Right lobe of liver (tissue), 6 donors: ENCODE measurements at regions not wholly inside any gene's neighbourhood (a gene's known extent, or its start where the extent isn't known, plus 50 kb on each side); places are given as distances from the start of the nearest gene placed in this dataset.

ENCODE experiments used
- ATAC-seq, 4 donors: fragments of 200-7000 bp; cut with Tn5 transposase; one replicate each; pipeline ENCODE4 v1.9.1; 2020; ENCODE audit warnings: mild to moderate bottlenecking in 4 of 4, moderate library complexity in 4 of 4
- DNase-seq, 3 donors: peaks; one replicate each; pipeline ENCODE4 v3.0.0-alpha.2; 2020
- H3K27ac ChIP-seq, 3 donors: fragments of 200-600 bp; one replicate each; pipeline ENCODE4 v1.8.0; 2022
- H3K27me3 ChIP-seq, 2 donors: fragments of 200-600 bp; one replicate each; pipeline ENCODE4 v1.8.0; 2022
- H3K36me3 ChIP-seq, 4 donors: fragments of 200-600 bp; sonication (generic) in 1 of 4; one replicate each; pipeline versions ENCODE4 v1.5.1 to v1.8.0; 2017 to 2022; ENCODE audit warnings: control low read depth in 1 of 4
- H3K4me1 ChIP-seq, 4 donors: fragments of 200-600 bp; sonication (generic) in 1 of 4; one replicate each; pipeline versions ENCODE4 v1.5.1 to v1.8.0; 2017 to 2022; ENCODE audit warnings: control low read depth in 1 of 4
- H3K4me3 ChIP-seq, 3 donors: fragments of 200-600 bp; one replicate each; pipeline ENCODE4 v1.8.0; 2022
- H3K9me3 ChIP-seq, 4 donors: fragments of 200-600 bp; sonication (generic) in 1 of 4; one replicate each; pipeline versions ENCODE4 v1.5.1 to v1.8.0; 2017 to 2022; ENCODE audit warnings: control low read depth in 1 of 4
- POLR2A ChIP-seq: fragments of 450-650 bp; IDR thresholded peaks from one replicate; pipeline ENCODE4 v1.6.1; 2017; ENCODE audit warnings: antibody characterized with exemption, mild to moderate bottlenecking
- whole genome bisulfite sequencing: methylation state at CpG from one replicate; pipeline ENCODE4 v1.1.6; 2018; ENCODE audit warnings: low coverage, low lambda C conversion rate; ENCODE audit not compliant: insufficient coverage; ENCODE audit errors: missing lambda C conversion rate; 5-methylcytosine and 5-hydroxymethylcytosine counted together
- intact Hi-C, 2 donors: fragments of 100-400 bp; cut with DNase I; formaldehyde crosslinking; loops; one replicate each; pipeline versions ENCODE4 v1.11.2 to v1.14.1; 2022
- TF ChIP-seq, protein P1 (sequence below), 4 donors: fragments of 200-600 bp in 3 of 4; fragments of 450-650 bp in 1 of 4; IDR thresholded peaks; one replicate each; pipeline versions ENCODE4 v1.5.1 to v1.8.0; 2016 to 2022; ENCODE audit warnings: antibody characterized with exemption in 4 of 4, mild to moderate bottlenecking in 2 of 4
- donor health status: DM: no; HTN: yes; CAD: no.
- donor health status: DM: no; HTN: no; CAD: no.
- donor health status: DM: no; HTN: no; CAD: no.
- donor health status: DM: no; HTN: yes; CAD: no.
- donor health status: DM: no; HTN: yes; CAD: no.

DNA sequence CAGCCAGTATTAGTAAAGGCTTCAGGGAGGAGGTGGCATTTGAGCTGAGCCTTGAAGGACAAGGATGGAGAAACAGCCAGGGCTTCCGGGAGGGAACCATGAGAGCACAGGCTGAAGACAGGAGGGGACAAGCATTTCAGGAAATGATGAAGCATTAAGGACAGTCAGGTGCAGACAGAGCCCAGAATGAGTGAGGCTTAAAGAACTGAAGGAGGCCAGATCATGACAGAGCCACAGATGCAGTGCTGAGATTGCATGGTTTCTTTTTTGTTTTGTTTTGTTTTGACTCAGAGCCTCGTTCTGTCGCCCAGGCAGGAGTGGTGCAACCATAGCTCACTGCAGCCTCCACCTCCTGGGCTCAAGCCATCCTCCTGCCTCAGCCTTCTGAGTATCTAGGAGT, 211.5 kb downstream of the SOX9 start:
- Histone ChIP-seq H3K27ac (no peak overlapping the region), H3K4me1 (no peaks in the 10 kb centered on the region), H3K36me3 (no peaks in the 10 kb centered on the region), H3K9me3 (no peaks in the 10 kb centered on the region), H3K27me3 (no peaks in the 10 kb centered on the region), H3K4me3 (no peak overlapping the region)
- no peak for DNase-seq
- no peak for ATAC-seq
- intact Hi-C loops, result no loop called here
- 40% methylated on average over 3 of the region's 3 CpGs for WGBS
- TF ChIP-seq, protein P1, sequence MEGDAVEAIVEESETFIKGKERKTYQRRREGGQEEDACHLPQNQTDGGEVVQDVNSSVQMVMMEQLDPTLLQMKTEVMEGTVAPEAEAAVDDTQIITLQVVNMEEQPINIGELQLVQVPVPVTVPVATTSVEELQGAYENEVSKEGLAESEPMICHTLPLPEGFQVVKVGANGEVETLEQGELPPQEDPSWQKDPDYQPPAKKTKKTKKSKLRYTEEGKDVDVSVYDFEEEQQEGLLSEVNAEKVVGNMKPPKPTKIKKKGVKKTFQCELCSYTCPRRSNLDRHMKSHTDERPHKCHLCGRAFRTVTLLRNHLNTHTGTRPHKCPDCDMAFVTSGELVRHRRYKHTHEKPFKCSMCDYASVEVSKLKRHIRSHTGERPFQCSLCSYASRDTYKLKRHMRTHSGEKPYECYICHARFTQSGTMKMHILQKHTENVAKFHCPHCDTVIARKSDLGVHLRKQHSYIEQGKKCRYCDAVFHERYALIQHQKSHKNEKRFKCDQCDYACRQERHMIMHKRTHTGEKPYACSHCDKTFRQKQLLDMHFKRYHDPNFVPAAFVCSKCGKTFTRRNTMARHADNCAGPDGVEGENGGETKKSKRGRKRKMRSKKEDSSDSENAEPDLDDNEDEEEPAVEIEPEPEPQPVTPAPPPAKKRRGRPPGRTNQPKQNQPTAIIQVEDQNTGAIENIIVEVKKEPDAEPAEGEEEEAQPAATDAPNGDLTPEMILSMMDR (IDR thresholded peaks at IDR 0.05), result no peak
- TF ChIP-seq POLR2A, result no peak

DNA sequence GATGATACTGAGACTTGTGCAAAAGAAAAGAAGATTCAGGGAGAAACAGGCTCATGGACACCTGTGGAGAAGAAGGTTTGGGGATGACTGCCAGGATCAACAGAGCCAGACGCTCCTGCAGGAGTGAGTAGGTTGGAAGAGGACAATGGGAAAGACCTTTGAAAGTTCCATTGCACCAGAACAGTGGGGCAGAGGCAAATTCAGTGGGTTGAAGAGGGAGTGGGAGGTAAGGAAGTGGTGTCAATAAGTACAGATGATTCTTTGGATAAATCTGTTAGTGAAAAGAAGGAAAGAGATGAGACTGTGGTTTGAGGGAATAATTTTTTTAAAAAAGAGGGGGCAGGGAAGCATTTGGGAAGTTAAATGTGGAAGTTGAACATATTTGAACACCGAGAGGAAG, 212.8 kb downstream of the SOX9 start:
- ATAC-seq (no peak), DNase-seq (no peak)
- TF ChIP-seq, protein P1 (IDR thresholded peaks at IDR 0.05), result no peak
- no peak for TF ChIP-seq POLR2A
- no peaks in the 10 kb centered on the region for H3K36me3 ChIP-seq
- H3K27ac ChIP-seq, result no peak overlapping the region
- no peaks in the 10 kb centered on the region for H3K4me1 ChIP-seq
- intact Hi-C loops, result no loop called here
- H3K9me3 ChIP-seq, result no peaks in the 10 kb centered on the region
- 39% methylated on average over 2 of the region's 2 CpGs for WGBS
- no peak overlapping the region for H3K4me3 ChIP-seq
- H3K27me3 ChIP-seq, result no peaks in the 10 kb centered on the region

DNA sequence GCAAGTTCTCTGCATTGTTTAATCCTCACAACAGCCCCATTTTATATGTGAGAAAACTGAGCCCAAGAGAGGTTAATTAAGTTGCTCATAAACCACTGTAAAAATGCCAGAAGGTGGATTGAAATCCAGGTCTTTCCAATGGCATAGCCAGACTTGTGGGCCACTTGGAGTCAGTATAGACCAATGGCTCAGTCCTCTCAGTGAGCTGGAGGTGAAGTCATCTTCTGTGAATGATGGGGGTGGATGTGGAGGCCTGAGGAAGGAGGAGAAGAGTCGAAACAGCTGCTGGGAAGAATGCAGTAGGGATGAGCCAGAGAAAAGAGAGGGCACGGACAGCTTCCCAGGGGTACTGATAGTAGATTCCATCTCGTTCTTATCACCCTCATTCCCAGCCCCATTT, 213.4 kb downstream of the SOX9 start:
- H3K4me1 ChIP-seq, result no peaks in the 10 kb centered on the region
- no peak overlapping the region for H3K27ac ChIP-seq
- H3K36me3 ChIP-seq, result no peaks in the 10 kb centered on the region
- DNase-seq (no peak), ATAC-seq (no peak)
- no peaks in the 10 kb centered on the region for H3K27me3 ChIP-seq
- H3K4me3 ChIP-seq, result no peak overlapping the region
- intact Hi-C loops, result no loop called here
- WGBS, result 45% methylated on average over 2 of the region's 3 CpGs
- no peak for TF ChIP-seq POLR2A
- TF ChIP-seq, protein P1 (IDR thresholded peaks at IDR 0.05), result no peak
- H3K9me3 ChIP-seq, result no peaks in the 10 kb centered on the region

DNA sequence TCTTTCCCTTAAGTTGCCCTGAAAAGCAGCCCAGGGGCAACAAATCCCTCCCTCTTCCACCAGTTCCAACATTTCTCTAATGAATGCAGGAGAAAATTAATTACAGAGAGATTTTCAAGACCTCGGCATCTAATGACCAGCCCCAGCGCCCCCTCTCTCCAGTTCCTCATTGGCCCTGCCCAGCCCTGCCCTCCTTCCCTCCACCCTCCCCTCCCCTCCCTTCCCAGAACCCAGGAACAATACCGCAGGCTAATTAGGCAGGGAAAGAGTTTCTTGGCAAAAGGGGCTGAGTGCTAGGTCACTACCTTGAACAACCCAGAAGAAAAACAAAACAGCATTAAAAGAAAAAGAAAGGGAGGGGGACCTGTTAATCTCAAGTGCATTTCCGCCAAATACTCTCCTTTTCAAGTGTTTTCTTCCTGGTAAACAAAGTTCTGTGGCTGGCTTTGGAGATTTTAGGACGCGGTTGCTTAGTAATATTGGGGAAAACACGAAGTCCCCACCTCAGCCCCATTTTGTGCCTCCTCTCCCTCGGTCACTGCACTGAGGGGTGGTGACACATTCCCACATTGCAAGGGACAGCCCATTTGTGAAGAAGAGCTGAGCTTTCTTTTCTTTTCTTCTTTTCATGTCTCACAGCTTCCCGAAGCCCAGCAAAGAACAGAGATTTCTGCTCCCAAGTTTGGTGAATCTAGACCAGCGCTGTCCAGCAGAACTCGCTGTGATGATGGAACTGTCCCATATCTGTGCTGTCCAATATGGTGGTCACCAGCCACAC, 215.4 kb downstream of the SOX9 start:
- intact Hi-C loops, result no loop called here

More for the DNA sequence above, 215.4 kb downstream of the SOX9 start:
- Histone ChIP-seq H3K9me3 (no peaks in the 10 kb centered on the region), H3K4me1 (no peaks in the 10 kb centered on the region), H3K27me3 (no peaks in the 10 kb centered on the region), H3K4me3 (no peak overlapping the region), H3K36me3 (no peaks in the 10 kb centered on the region), H3K27ac (no peak overlapping the region)
- no peak for TF ChIP-seq POLR2A
- TF ChIP-seq, protein P1 (IDR thresholded peaks at IDR 0.05), result no peak
- WGBS, result 41% methylated on average over 10 of the region's 11 CpGs
- no peak for ATAC-seq
- no peak for DNase-seq
